Fibroblast of skin of left quadriceps (primary cell): ENCODE measurements at regions not wholly inside any gene's neighbourhood (a gene's known extent, or its start where the extent isn't known, plus 50 kb on each side); places are given as distances from the start of the nearest gene placed in this dataset.

Experiments used
- DNase-seq, 2 experiments: peaks; one replicate each; pipeline ENCODE4 v3.0.0-alpha.2; 2013; ENCODE audit warnings: low read depth in 2 of 2

GRCh38 chr2:15840148-15840547, 100.2 kb upstream of the MYCN start:
- DNase-seq: no peak

GRCh38 chr2:15840969-15841368, 99.4 kb upstream of the MYCN start:
- no peak for DNase-seq

- no peak for DNase-seq
These were observed 98.4 kb upstream of the MYCN start for GRCh38 chr2:15841776-15842560.

GRCh38 chr2:15842758-15843666, 97.3 kb upstream of the MYCN start:
- DNase-seq: no peak

GRCh38 chr2:15844211-15844801, 96.0 kb upstream of the MYCN start:
- DNase-seq: no peak

- DNase-seq: no peak
These were observed 95.1 kb upstream of the MYCN start for GRCh38 chr2:15845294-15845693.

GRCh38 chr2:15845737-15846405, 94.5 kb upstream of the MYCN start:
- DNase-seq: no peak

- no peak for DNase-seq
These were observed 93.7 kb upstream of the MYCN start for GRCh38 chr2:15846626-15847025.

GRCh38 chr2:15850534-15850933, 89.8 kb upstream of the MYCN start:
- no peak for DNase-seq

- no peak for DNase-seq
These were observed 89.2 kb upstream of the MYCN start for GRCh38 chr2:15851076-15851693.

- no peak for DNase-seq
These were observed 87.5 kb upstream of the MYCN start for GRCh38 chr2:15852811-15853210.

- no peak for DNase-seq
These were observed 86.4 kb upstream of the MYCN start for GRCh38 chr2:15853903-15854302.

GRCh38 chr2:15855766-15856260, 84.5 kb upstream of the MYCN start:
- DNase-seq: no peak

- no peak for DNase-seq
These were observed 84.0 kb upstream of the MYCN start for GRCh38 chr2:15856318-15856717.

- DNase-seq: no peak
These were observed 81.9 kb upstream of the MYCN start for GRCh38 chr2:15858466-15858865.

GRCh38 chr2:15860051-15860663, 80.2 kb upstream of the MYCN start:
- no peak for DNase-seq

- DNase-seq: no peak
These were observed 79.6 kb upstream of the MYCN start for GRCh38 chr2:15860760-15861159.

- DNase-seq: no peak
These were observed 79.1 kb upstream of the MYCN start for GRCh38 chr2:15861172-15861822.

- no peak for DNase-seq
These were observed 78.5 kb upstream of the MYCN start for GRCh38 chr2:15861898-15862297.

- no peak for DNase-seq
These were observed 77.3 kb upstream of the MYCN start for GRCh38 chr2:15863089-15863488.
